ENCODE measurements at regions not wholly inside any gene's neighbourhood (a gene's known extent, or its start where the extent isn't known, plus 50 kb on each side); places are given as distances from the start of the nearest gene placed in this dataset.

GRCh38 chr5:40089269-40089668, 590.4 kb upstream of the PTGER4 start:
- H3K27ac ChIP-seq: no peak overlapping the region
- H3K9me3 ChIP-seq: no peaks in the 10 kb centered on the region
- TF ChIP-seq CTCF (IDR thresholded peaks at IDR 0.05): no peak
- no peaks in the 10 kb centered on the region for H3K4me1 ChIP-seq
- H3K36me3 ChIP-seq: no peaks in the 10 kb centered on the region
- no peak for DNase-seq (ENCODE audit: low spot score in 2 of 2)
- no peak overlapping the region for H3K4me3 ChIP-seq
- intact Hi-C loops (cut with DNase I): no loop called here
- H3K27me3 ChIP-seq: no peaks in the 10 kb centered on the region

GRCh38 chr5:40084614-40085013, 595.1 kb upstream of the PTGER4 start:
- H3K36me3 ChIP-seq: no peaks in the 10 kb centered on the region
- no peaks in the 10 kb centered on the region for H3K27me3 ChIP-seq
- H3K27ac ChIP-seq: no peak overlapping the region
- H3K4me3 ChIP-seq: no peak overlapping the region
- no peaks in the 10 kb centered on the region for H3K9me3 ChIP-seq
- no peak for TF ChIP-seq CTCF (IDR thresholded peaks at IDR 0.05)
- intact Hi-C loops (cut with DNase I): no loop called here
- H3K4me1 ChIP-seq: no peaks in the 10 kb centered on the region
- no peak for DNase-seq (ENCODE audit: low spot score in 2 of 2)

- Histone ChIP-seq H3K27me3 (no peaks in the 10 kb centered on the region), H3K36me3 (no peaks in the 10 kb centered on the region), H3K27ac (no peak overlapping the region), H3K9me3 (no peaks in the 10 kb centered on the region), H3K4me1 (no peaks in the 10 kb centered on the region), H3K4me3 (no peak overlapping the region)
- DNase-seq (ENCODE audit: low spot score in 2 of 2): no peak
- TF ChIP-seq CTCF (IDR thresholded peaks at IDR 0.05): no peak
- intact Hi-C loops (cut with DNase I): no loop called here
These were observed 597.4 kb upstream of the PTGER4 start for GRCh38 chr5:40082313-40082712.

GRCh38 chr5:40080191-40080590, 599.5 kb upstream of the PTGER4 start:
- no peak overlapping the region for H3K4me3 ChIP-seq
- no peak for DNase-seq (ENCODE audit: low spot score in 2 of 2)
- H3K4me1 ChIP-seq: no peaks in the 10 kb centered on the region
- no peaks in the 10 kb centered on the region for H3K9me3 ChIP-seq
- no peak overlapping the region for H3K27ac ChIP-seq
- no peak for TF ChIP-seq CTCF (IDR thresholded peaks at IDR 0.05)
- H3K36me3 ChIP-seq: no peaks in the 10 kb centered on the region
- intact Hi-C loops (cut with DNase I): no loop called here
- no peaks in the 10 kb centered on the region for H3K27me3 ChIP-seq

GRCh38 chr5:40078898-40079575, 600.7 kb upstream of the PTGER4 start:
- Histone ChIP-seq H3K27ac (no peak overlapping the region), H3K36me3 (no peaks in the 10 kb centered on the region)
- intact Hi-C loops (cut with DNase I): no loop called here

More at GRCh38 chr5:40078898-40079575, 600.7 kb upstream of the PTGER4 start:
- H3K4me1 ChIP-seq: no peaks in the 10 kb centered on the region
- H3K9me3 ChIP-seq: no peaks in the 10 kb centered on the region
- no peak for DNase-seq (ENCODE audit: low spot score in 2 of 2)
- TF ChIP-seq CTCF (IDR thresholded peaks at IDR 0.05): no peak
- no peak overlapping the region for H3K4me3 ChIP-seq
- no peaks in the 10 kb centered on the region for H3K27me3 ChIP-seq

Data from ascending aorta (tissue), 2 donors.